ENCODE measurements at regions not wholly inside any gene's neighbourhood (a gene's known extent, or its start where the extent isn't known, plus 50 kb on each side); places are given as distances from the start of the nearest gene placed in this dataset.
"Not testable (repeated sequence)": the region's sequence is repeated elsewhere in the genome, so short reads cannot be mapped to it uniquely, and the experiment has no call there.

DNA sequence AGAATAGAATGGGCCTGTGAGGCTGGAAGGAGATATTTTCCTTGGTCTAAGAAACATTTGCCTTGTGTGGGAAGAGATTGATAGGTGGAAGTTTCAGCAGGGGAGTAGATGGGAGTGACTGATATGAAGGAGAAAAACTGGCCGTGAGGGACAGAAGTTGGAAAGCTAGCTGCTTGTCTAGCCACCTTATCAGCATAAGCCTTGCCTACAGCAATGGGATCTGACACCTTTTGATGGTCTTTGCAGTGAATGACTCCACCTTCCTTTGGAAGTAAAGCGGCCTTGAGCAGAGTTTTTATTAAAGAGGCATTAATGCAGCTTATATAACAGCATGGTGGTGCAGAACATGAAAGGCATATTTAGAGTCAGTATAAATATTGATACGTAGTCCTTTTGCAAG, 120.1 kb upstream of the INTU start:
- TF ChIP-seq EZH2 (IDR thresholded peaks at IDR 0.05; ENCODE audit: low read length, missing control alignments), result not testable (repeated sequence)
- TF ChIP-seq, protein P1, sequence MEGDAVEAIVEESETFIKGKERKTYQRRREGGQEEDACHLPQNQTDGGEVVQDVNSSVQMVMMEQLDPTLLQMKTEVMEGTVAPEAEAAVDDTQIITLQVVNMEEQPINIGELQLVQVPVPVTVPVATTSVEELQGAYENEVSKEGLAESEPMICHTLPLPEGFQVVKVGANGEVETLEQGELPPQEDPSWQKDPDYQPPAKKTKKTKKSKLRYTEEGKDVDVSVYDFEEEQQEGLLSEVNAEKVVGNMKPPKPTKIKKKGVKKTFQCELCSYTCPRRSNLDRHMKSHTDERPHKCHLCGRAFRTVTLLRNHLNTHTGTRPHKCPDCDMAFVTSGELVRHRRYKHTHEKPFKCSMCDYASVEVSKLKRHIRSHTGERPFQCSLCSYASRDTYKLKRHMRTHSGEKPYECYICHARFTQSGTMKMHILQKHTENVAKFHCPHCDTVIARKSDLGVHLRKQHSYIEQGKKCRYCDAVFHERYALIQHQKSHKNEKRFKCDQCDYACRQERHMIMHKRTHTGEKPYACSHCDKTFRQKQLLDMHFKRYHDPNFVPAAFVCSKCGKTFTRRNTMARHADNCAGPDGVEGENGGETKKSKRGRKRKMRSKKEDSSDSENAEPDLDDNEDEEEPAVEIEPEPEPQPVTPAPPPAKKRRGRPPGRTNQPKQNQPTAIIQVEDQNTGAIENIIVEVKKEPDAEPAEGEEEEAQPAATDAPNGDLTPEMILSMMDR (conservative IDR thresholded peaks at IDR 0.05 in 1 of 2, IDR thresholded peaks at IDR 0.05 in 1 of 2; ENCODE audit: low read depth in 1 of 2, low read length in 2 of 2), result not testable (repeated sequence)

All from fibroblast of lung (primary cell).